MCF 10A (cell line): ENCODE measurements at regions not wholly inside any gene's neighbourhood (a gene's known extent, or its start where the extent isn't known, plus 50 kb on each side); places are given as distances from the start of the nearest gene placed in this dataset.

ENCODE experiments used
- BruUV-seq: library from RNA; stranded (reverse); fragments of 400-500 nt; replicated peaks from 2 replicates; lab custom pipeline; 2021; lab: Mats Ljungman, UMichigan
- CTCF ChIA-PET: fragments of 300-600 bp; sonication (Branson Sonifier 250); formaldehyde crosslinking; extraction: SDS; loops from one replicate; lab custom pipeline; 2021; ENCODE audit warnings: antibody characterized with exemption, inconsistent platforms; lab: Yijun Ruan, JAX
- POLR2A ChIA-PET: fragments of 300-600, 350-650 bp; sonication (Branson Sonifier 250); formaldehyde crosslinking; extraction: SDS; loops from one replicate; lab custom pipeline; 2020; ENCODE audit warnings: antibody characterized with exemption, inconsistent platforms; lab: Yijun Ruan, JAX
- DNase-seq: peaks from one replicate; pipeline ENCODE4 v3.0.0-alpha.2; 2018; ENCODE audit not compliant: unreplicated experiment
- H3K27ac Mint-ChIP-seq: one replicate; pipeline ENCODE4 v1.8.0; 2022; ENCODE audit warnings: mild to moderate bottlenecking, low read depth, mixed read lengths; ENCODE audit not compliant: unreplicated experiment
- H3K27me3 Mint-ChIP-seq: one replicate; pipeline ENCODE4 v1.8.0; 2022; ENCODE audit warnings: mixed read lengths; ENCODE audit not compliant: insufficient read depth, unreplicated experiment
- H3K36me3 Mint-ChIP-seq: one replicate; pipeline ENCODE4 v1.8.0; 2022; ENCODE audit warnings: mild to moderate bottlenecking, moderate library complexity, mixed read lengths; ENCODE audit not compliant: insufficient read depth, unreplicated experiment
- H3K4me1 Mint-ChIP-seq: one replicate; pipeline ENCODE4 v1.8.0; 2022; ENCODE audit warnings: mixed read lengths; ENCODE audit not compliant: insufficient read depth, unreplicated experiment
- H3K4me3 Mint-ChIP-seq: one replicate; pipeline ENCODE4 v1.8.0; 2022; ENCODE audit warnings: mild to moderate bottlenecking, moderate library complexity, mixed read lengths; ENCODE audit not compliant: unreplicated experiment
- H3K9me3 Mint-ChIP-seq: one replicate; pipeline ENCODE4 v1.8.0; 2022; ENCODE audit warnings: mixed read lengths; ENCODE audit not compliant: unreplicated experiment
- intact Hi-C: fragments of 100-400 bp; cut with micrococcal nuclease; formaldehyde crosslinking; loops from 2 replicates; pipeline ENCODE4 v1.14.1; 2022
- TF ChIP-seq, protein P1 (sequence below): fragments of 200-600 bp; IDR thresholded peaks from one replicate; pipeline ENCODE4 v1.8.0; 2022; ENCODE audit warnings: antibody characterized with exemption, mild to moderate bottlenecking; ENCODE audit not compliant: unreplicated experiment

DNA sequence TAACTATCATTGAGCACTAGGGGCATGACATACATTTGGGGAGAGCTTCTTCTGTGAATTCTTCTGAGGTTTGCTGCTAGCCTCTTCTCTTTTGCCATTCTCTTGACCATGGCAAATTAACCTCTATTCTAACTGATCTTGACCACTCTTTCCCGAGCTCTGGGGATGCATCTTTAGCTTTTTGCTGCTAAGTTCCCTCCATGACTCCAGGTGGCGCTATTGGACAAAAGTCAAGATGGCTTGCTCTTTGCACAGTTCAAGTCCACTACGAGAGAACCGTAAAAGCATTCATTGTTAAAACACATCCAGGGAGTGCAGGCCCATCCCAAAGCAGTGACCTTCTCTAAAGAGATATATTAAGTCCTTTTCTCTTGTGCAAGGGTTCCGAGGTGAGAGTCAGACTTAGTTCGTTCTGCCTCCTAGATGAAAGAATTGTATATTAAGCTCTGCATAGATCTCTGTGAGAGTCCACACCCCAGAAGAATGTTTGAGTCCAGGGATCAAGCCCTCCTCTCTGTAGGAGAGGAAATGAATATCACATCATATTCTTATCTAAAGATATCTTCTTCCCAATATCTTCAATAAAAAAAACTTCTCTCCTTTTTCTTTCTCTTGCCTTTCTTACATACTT, 1152.9 kb upstream of the CDH6 start:
- TF ChIP-seq, protein P1, sequence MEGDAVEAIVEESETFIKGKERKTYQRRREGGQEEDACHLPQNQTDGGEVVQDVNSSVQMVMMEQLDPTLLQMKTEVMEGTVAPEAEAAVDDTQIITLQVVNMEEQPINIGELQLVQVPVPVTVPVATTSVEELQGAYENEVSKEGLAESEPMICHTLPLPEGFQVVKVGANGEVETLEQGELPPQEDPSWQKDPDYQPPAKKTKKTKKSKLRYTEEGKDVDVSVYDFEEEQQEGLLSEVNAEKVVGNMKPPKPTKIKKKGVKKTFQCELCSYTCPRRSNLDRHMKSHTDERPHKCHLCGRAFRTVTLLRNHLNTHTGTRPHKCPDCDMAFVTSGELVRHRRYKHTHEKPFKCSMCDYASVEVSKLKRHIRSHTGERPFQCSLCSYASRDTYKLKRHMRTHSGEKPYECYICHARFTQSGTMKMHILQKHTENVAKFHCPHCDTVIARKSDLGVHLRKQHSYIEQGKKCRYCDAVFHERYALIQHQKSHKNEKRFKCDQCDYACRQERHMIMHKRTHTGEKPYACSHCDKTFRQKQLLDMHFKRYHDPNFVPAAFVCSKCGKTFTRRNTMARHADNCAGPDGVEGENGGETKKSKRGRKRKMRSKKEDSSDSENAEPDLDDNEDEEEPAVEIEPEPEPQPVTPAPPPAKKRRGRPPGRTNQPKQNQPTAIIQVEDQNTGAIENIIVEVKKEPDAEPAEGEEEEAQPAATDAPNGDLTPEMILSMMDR, result peak; percentile 82
- Mint-ChIP-seq H3K4me3 (no peak overlapping the region), H3K9me3 (no peaks in the 10 kb centered on the region), H3K27ac (no peak overlapping the region), H3K4me1 (peaks cover 8% of the 10 kb centered on the region), H3K27me3 (no peaks in the 10 kb centered on the region), H3K36me3 (no peaks in the 10 kb centered on the region)
- intact Hi-C loops, result loop anchor here (1.0 to 2.0 kb wide), 4 partner anchors 360 to 1230 kb away; no protein-coding TSS in a partner anchor
- peak; percentile 84 for DNase-seq
- ChIA-PET POLR2A (interaction anchor here (0.6 kb wide), 2 partner anchors 257 to 362 kb away, joined by 3 read pairs; no protein-coding TSS in a partner anchor), CTCF (interaction anchor here (0.5 to 3.8 kb wide), 59 partner anchors 9 to 1374 kb away, joined by 3 to 62 read pairs (median 3); no protein-coding TSS in a partner anchor)
- no TSS peak for BruUV-seq

DNA sequence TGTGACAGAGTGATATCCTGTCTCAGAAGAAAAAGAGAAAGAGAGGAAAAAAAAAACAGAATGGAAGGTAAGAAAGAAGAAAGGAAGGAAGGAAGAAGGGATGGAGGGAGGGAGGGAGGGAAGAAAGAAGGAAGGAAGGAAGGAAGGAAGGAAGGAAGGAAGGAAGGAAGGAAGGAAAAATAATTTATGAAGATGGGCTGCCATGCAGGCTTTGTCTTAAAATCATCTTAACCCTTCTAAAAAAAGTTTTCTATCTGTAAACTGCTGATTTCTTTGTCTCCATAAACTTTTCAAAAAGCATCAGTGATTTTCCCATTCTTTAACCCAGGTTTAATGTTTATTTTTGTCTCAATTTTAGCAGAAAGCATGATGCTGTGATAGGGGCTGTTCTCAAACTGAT, 1154.1 kb upstream of the CDH6 start:
- CTCF ChIA-PET, result interaction anchor here (1.0 to 3.8 kb wide), 11 partner anchors 17 to 1200 kb away, joined by 3 to 62 read pairs (median 8); no protein-coding TSS in a partner anchor
- no peaks in the 10 kb centered on the region for H3K27me3 Mint-ChIP-seq
- H3K27ac Mint-ChIP-seq, result no peak overlapping the region
- peaks cover 7% of the 10 kb centered on the region for H3K9me3 Mint-ChIP-seq
- intact Hi-C loops, result no loop called here
- no peak for DNase-seq
- H3K36me3 Mint-ChIP-seq, result no peaks in the 10 kb centered on the region
- no TSS peak for BruUV-seq
- H3K4me1 Mint-ChIP-seq, result peaks cover 8% of the 10 kb centered on the region
- TF ChIP-seq, protein P1, result no peak
- POLR2A ChIA-PET, result no interaction called here
- H3K4me3 Mint-ChIP-seq, result no peak overlapping the region

DNA sequence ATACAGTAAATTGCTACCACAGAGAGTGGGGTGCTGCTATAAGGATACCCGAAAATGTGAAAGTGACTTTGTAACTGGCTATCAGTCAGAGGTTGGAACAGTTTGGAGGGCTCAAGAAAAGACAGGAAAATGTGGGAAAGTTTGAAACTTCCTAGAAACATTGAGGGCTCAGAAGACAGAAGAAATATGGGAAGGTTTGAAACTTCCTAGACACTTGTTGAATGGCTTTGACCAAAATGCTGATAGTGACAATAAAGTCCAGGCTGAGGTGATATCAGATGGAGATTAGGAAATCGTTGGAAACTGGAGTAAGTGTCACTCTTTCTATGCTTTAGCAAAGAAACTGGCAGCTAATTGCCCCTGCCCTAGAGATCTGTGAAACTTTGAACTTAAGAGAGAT, 1158.6 kb upstream of the CDH6 start:
- Mint-ChIP-seq H3K27me3 (no peaks in the 10 kb centered on the region), H3K27ac (no peak overlapping the region), H3K4me1 (peaks cover 8% of the 10 kb centered on the region), H3K9me3 (peaks cover 7% of the 10 kb centered on the region), H3K36me3 (no peaks in the 10 kb centered on the region), H3K4me3 (no peak overlapping the region)
- intact Hi-C loops, result no loop called here
- TF ChIP-seq, protein P1, result no peak
- POLR2A ChIA-PET, result no interaction called here
- no TSS peak for BruUV-seq
- DNase-seq, result no peak
- CTCF ChIA-PET, result no interaction called here

DNA sequence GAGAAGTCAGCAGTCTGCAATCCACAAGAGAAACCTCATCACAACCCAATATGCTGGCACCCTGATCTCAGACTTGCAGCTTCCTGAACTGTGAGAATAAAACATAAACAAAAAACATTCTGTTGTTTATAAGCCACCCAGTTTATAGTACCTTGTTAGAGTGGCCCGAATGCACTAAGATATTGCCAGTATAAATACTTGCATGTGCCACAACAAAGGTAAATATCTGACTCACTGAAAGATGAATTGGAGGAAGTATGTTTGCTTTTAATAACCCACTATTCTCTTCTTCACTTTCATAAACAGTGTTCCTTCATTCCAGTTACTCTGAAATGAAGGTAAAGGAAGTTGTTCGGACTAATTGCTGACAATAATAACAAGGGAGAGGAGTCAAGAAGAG, 1163.4 kb upstream of the CDH6 start:
- Mint-ChIP-seq H3K27ac (no peak overlapping the region), H3K27me3 (no peaks in the 10 kb centered on the region), H3K9me3 (peaks cover 6% of the 10 kb centered on the region), H3K4me3 (no peak overlapping the region), H3K36me3 (no peaks in the 10 kb centered on the region), H3K4me1 (peaks cover 8% of the 10 kb centered on the region)
- DNase-seq, result peak; percentile 8
- TF ChIP-seq, protein P1, result no peak
- ChIA-PET CTCF (interaction anchor here (0.5 to 1.6 kb wide), 3 partner anchors 11 to 1202 kb away, joined by 3 to 5 read pairs (median 3); no protein-coding TSS in a partner anchor), POLR2A (no interaction called here)
- intact Hi-C loops, result no loop called here
- BruUV-seq, result no TSS peak
